T-helper 1 cell treated with Interleukin-12 subunit alpha and Interleukin-12 subunit beta and Interleukin-4 antibody, amounts not matched to agents 30 ng/mL and 1 ng/mL, for 36 hours (primary cell): ENCODE measurements at regions not wholly inside any gene's neighbourhood (a gene's known extent, or its start where the extent isn't known, plus 50 kb on each side); places are given as distances from the start of the nearest gene placed in this dataset.
"Not testable (repeated sequence)": the region's sequence is repeated elsewhere in the genome, so short reads cannot be mapped to it uniquely, and the experiment has no call there.

Experiments used
- intact Hi-C: fragments of 100-400 bp; cut with micrococcal nuclease; formaldehyde crosslinking; loops from one replicate; pipeline ENCODE4 v1.15.1; 2024

GRCh38 chr5:100043475-100043874 is 491.7 kb upstream of the FAM174A start:
- intact Hi-C loops = no loop called here

DNA sequence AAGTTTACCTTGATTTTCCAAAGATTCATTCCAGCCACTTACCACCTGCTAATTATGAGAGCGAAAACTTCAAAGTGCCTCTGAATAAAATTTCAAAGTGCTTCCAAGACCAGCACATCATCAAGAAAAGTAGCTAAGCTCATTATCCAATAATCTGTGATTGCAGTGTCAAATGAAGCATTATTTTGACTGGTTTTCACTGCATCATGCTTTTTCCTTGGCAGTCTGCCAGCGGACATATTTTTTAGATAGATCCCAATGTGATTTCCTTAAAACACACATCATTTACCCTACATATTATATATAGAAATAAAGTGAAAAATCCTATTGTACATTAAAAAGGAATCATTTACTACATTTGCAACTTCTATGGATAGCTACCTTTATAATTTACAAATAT is 508.6 kb upstream of the FAM174A start:
- intact Hi-C loops = no loop called here

DNA sequence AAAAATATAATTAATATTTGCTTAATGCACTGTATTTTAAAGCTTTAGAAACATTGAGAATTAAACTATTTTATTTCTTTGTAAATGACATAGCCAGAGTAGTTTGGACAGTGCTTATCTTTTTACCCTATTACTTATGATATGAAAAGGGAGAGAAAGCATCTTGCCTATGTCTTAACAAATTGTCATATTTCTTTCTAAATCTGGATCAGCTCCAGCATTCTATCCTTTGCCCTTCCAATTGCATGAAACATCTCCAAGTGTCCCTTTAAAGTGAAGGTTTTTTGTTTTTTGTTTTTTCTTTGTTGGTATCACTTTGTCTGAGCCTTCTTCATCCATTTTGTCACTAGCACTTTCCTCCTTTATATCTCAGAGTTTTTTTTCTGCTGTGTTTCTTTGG is 511.6 kb upstream of the FAM174A start:
- intact Hi-C loops = no loop called here

- intact Hi-C loops = no loop called here
These were observed 517.5 kb upstream of the FAM174A start for GRCh38 chr5:100017520-100018262.

DNA sequence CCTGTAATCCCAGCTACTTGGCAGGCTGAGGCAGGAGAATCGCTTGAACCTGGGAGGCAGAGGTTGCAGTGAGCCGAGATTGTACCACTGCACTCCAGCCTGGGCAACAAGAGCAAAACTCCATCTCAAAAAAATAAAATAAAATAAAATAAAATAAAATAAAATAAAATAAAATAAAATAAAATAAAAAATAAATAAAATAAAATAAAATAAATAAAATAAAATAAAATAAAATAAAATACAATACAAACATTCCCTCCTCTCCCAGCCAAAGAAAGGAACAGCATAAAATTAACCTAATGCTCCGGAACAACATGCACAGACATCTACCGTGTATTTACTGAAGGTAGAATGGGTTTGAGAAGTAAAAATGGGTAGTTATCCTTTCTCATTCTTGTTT is 521.9 kb upstream of the FAM174A start:
- intact Hi-C loops = not testable (repeated sequence)

GRCh38 chr5:100011160-100011559 is 524.0 kb upstream of the FAM174A start:
- intact Hi-C loops = not testable (repeated sequence)

DNA sequence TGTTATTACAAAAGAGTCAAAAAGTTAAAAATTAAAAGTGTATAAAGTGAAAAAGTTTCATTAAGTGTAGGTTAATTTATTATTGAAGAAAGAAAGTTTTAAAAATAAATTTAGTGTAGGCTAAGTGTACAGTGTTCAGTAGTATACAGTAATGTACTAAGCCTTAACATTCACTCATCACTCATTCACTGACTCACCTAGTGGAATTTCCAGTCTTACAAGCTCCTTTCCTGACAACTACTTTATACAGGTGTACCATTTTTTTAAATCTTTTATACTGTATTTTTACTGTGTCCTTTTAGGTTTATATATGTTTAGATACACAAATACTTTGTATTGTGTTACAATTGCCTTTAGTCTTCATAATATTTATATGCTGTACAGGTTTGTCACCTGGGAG is 530.2 kb upstream of the FAM174A start:
- intact Hi-C loops = no loop called here

GRCh38 chr5:99998319-99998718 is 536.9 kb upstream of the FAM174A start:
- intact Hi-C loops = no loop called here

GRCh38 chr5:99995407-99995806 is 539.8 kb upstream of the FAM174A start:
- intact Hi-C loops = no loop called here

DNA sequence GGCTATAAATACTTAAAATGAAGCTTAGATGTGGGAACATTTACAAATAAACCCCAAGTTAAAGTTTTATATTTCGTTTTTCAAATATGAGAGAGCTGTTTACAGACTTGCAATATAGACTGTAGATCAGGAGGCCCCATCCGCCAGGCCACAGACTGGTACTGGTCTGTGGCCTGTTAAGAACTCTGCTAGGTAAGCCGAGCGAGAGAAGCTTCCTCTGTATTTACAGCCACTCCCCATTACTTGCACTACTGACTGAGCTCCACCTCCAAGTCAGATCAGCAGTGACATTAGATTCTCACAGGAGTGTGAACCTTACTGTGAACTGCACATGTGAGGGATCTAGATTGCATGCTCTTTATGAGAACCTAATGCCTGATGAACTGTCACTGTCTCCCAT is 561.4 kb upstream of the FAM174A start:
- intact Hi-C loops = no loop called here

- intact Hi-C loops = no loop called here
These were observed 579.2 kb upstream of the FAM174A start for GRCh38 chr5:99955962-99956361.

DNA sequence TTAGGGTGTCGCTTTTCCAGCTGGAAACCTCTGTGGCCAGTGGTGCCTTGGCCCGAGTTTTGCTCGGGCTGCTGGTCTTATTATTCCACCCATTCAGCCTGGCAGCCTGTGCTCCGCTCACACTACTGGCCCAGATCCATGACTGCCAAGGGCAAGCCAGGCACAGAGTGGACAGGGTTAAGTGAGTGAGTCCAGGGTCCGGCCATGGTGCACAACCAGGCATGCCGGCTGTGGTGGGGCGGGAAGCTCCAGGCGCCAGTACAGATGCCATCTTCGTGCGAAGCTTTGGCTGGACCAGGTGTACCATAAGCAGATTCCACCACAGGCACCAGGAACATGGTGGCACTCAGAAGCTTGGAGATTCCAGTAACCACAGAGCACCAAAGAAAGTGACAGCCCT is 580.2 kb upstream of the FAM174A start:
- intact Hi-C loops = no loop called here

DNA sequence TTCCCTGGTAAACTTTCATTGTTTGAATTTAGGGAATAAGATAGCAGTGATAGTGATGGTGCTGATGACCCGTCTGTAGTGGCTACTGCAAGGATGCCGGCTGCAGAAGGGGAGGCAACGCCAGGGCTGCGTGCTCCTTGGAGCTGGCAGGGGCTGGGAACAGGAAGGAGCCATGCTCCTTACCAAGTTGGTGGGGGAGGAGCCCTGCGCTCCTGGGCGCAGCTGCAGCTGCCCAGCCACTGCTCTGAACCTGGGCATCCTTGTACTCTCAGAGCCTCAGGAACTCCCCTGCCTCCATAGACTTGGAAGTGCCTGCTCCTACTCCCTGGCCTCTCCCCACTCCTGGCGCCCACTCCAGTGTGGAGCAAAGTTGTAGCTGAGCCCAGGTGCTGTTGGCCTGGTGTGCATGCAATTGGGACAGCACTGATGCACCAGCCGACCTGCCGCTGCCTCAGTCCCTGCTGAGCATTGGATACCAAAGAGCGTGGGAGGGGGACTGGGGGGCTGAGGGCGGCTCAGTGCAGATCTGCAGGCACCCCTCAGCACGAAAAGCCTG is 585.1 kb upstream of the FAM174A start:
- intact Hi-C loops = no loop called here

GRCh38 chr5:99949361-99949760 is 585.8 kb upstream of the FAM174A start:
- intact Hi-C loops = no loop called here

GRCh38 chr5:99948850-99949249 is 586.3 kb upstream of the FAM174A start:
- intact Hi-C loops = no loop called here

- intact Hi-C loops = no loop called here
These were observed 589.4 kb upstream of the FAM174A start for GRCh38 chr5:99945478-99946442.

- intact Hi-C loops = no loop called here
These were observed 594.6 kb upstream of the FAM174A start for GRCh38 chr5:99940540-99940939.

- intact Hi-C loops = no loop called here
These were observed 598.3 kb upstream of the FAM174A start for GRCh38 chr5:99936911-99937310.

GRCh38 chr5:99929806-99930135 is 605.4 kb upstream of the FAM174A start:
- intact Hi-C loops = no loop called here

- intact Hi-C loops = no loop called here
These were observed 605.9 kb upstream of the FAM174A start for GRCh38 chr5:99929067-99929805.

- intact Hi-C loops = no loop called here
These were observed 606.7 kb upstream of the FAM174A start for GRCh38 chr5:99928490-99928889.

- intact Hi-C loops = no loop called here
These were observed 608.7 kb upstream of the FAM174A start for GRCh38 chr5:99926463-99926862.
